ENCODE measurements at regions not wholly inside any gene's neighbourhood (a gene's known extent, or its start where the extent isn't known, plus 50 kb on each side); places are given as distances from the start of the nearest gene placed in this dataset.

DNA sequence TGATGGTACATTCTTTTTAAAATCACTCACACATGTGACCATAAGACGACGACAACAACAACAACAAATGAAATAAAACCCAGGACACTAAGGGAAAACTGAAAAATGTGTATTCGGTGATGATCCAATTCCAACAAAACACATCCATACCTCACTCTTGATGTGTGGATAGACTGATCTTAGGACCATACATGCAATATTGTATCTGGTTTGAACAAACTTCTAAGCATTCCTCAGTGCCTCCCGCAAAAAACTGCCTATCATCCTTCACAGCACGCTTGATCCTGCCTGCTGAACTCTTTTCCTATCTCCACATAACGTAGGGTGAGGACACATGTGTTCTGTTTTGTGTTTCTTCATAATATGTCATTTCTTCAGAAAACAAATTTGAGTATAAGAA is 415.2 kb downstream of the KCTD12 start:
- DNase-seq (ENCODE audit: low read depth) = no peak
- no peak overlapping the region for H3K4me3 ChIP-seq (ENCODE audit: control insufficient read depth, low read depth, low read length)
- TF ChIP-seq, protein P1, sequence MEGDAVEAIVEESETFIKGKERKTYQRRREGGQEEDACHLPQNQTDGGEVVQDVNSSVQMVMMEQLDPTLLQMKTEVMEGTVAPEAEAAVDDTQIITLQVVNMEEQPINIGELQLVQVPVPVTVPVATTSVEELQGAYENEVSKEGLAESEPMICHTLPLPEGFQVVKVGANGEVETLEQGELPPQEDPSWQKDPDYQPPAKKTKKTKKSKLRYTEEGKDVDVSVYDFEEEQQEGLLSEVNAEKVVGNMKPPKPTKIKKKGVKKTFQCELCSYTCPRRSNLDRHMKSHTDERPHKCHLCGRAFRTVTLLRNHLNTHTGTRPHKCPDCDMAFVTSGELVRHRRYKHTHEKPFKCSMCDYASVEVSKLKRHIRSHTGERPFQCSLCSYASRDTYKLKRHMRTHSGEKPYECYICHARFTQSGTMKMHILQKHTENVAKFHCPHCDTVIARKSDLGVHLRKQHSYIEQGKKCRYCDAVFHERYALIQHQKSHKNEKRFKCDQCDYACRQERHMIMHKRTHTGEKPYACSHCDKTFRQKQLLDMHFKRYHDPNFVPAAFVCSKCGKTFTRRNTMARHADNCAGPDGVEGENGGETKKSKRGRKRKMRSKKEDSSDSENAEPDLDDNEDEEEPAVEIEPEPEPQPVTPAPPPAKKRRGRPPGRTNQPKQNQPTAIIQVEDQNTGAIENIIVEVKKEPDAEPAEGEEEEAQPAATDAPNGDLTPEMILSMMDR (IDR thresholded peaks at IDR 0.05; ENCODE audit: control insufficient read depth, insufficient read depth, low read depth, low read length, missing control alignments) = no peak

GRCh38 chr13:76466043-76466442 is 420.2 kb downstream of the KCTD12 start:
- TF ChIP-seq, protein P1 (IDR thresholded peaks at IDR 0.05; ENCODE audit: control insufficient read depth, insufficient read depth, low read depth, low read length, missing control alignments) = no peak
- no peak overlapping the region for H3K4me3 ChIP-seq (ENCODE audit: control insufficient read depth, low read depth, low read length)
- DNase-seq (ENCODE audit: low read depth) = no peak

DNA sequence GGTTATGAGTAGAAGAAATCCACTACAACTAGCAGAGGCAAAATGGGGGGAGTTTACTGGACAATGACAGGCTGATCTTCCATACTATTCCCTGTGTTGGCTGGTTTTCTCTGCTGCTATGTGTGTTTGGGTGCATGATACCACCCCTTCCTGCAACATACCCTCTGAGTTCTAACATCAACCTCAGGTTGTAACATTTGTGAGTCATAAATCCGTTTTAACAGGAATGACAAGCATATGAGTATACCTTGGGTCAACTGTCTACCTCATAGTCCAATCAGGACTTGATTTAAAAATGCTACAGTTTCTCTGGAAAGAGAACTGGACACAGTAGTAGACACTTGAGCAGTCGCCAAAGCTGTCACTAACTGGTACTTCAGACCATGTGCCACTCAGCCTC is 422.9 kb downstream of the KCTD12 start:
- TF ChIP-seq, protein P1 (IDR thresholded peaks at IDR 0.05; ENCODE audit: control insufficient read depth, insufficient read depth, low read depth, low read length, missing control alignments) = no peak
- DNase-seq (ENCODE audit: low read depth) = no peak

DNA sequence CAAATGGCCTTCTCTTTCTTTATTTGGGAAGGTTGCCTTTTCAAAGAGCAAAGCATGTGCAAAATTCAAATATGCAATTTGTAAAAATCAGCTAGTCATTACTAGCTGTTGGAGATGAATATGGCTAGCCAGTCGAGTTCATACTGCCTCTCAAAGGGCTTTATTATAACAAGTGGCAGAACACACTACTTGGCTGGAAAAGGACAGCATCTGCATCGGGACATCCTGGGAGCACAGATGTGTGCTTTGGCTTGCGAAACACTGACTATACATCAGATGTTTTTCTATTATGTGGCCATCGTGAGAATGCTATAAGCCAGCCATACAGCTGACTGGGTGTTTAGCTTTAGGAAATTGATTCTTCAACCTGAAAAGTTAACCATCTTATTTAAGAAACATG is 424.2 kb downstream of the KCTD12 start:
- no peak for DNase-seq (ENCODE audit: low read depth)

More for the DNA sequence above, 422.9 kb downstream of the KCTD12 start:
- no peak overlapping the region for H3K4me3 ChIP-seq (ENCODE audit: control insufficient read depth, low read depth, low read length)

GRCh38 chr13:76461484-76461883 is 424.7 kb downstream of the KCTD12 start:
- no peak for DNase-seq (ENCODE audit: low read depth)
- H3K4me3 ChIP-seq (ENCODE audit: control insufficient read depth, low read depth, low read length) = no peak overlapping the region
- TF ChIP-seq, protein P1 (IDR thresholded peaks at IDR 0.05; ENCODE audit: control insufficient read depth, insufficient read depth, low read depth, low read length, missing control alignments) = no peak

More for the DNA sequence above, 424.2 kb downstream of the KCTD12 start:
- TF ChIP-seq, protein P1 (IDR thresholded peaks at IDR 0.05; ENCODE audit: control insufficient read depth, insufficient read depth, low read depth, low read length, missing control alignments) = no peak
- no peak overlapping the region for H3K4me3 ChIP-seq (ENCODE audit: control insufficient read depth, low read depth, low read length)

GRCh38 chr13:76459863-76460262 is 426.3 kb downstream of the KCTD12 start:
- DNase-seq (ENCODE audit: low read depth) = no peak
- no peak overlapping the region for H3K4me3 ChIP-seq (ENCODE audit: control insufficient read depth, low read depth, low read length)
- TF ChIP-seq, protein P1 (IDR thresholded peaks at IDR 0.05; ENCODE audit: control insufficient read depth, insufficient read depth, low read depth, low read length, missing control alignments) = no peak

- H3K4me3 ChIP-seq (ENCODE audit: control insufficient read depth, low read depth, low read length) = no peak overlapping the region
- TF ChIP-seq, protein P1 (IDR thresholded peaks at IDR 0.05; ENCODE audit: control insufficient read depth, insufficient read depth, low read depth, low read length, missing control alignments) = no peak
- DNase-seq (ENCODE audit: low read depth) = no peak
Observed at GRCh38 chr13:76455960-76456359, 430.2 kb downstream of the KCTD12 start.

All from AG09309 (cell line).